Ammon's horn (tissue), 1 donor: ENCODE measurements at regions not wholly inside any gene's neighbourhood (a gene's known extent, or its start where the extent isn't known, plus 50 kb on each side); places are given as distances from the start of the nearest gene placed in this dataset.
"Not testable (repeated sequence)": the region's sequence is repeated elsewhere in the genome, so short reads cannot be mapped to it uniquely, and the experiment has no call there.

ENCODE experiments used
- DNase-seq: peaks from one replicate; pipeline ENCODE4 v3.0.0-alpha.2; 2016; ENCODE audit warnings: low spot score

DNA sequence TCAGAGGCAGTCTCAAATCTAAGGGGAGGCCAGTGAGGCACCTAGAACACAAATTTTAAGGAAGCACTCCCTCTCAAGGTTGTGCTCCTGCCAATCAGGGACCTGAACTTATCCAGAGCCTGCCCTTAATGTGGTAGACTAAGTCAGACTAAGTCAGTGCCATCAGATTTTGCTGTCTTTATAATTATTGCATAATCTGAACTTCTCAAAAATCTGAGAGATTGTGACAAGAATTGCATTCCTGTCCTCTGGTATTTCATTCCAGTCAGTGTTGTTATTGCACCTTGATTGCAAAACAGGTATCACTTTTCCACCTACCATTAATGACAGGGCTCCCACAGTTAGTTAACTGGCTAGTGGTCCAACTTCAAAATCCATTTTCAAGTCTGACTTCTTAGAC, 197.1 kb upstream of the HCN1 start:
- DNase-seq, result no peak

DNA sequence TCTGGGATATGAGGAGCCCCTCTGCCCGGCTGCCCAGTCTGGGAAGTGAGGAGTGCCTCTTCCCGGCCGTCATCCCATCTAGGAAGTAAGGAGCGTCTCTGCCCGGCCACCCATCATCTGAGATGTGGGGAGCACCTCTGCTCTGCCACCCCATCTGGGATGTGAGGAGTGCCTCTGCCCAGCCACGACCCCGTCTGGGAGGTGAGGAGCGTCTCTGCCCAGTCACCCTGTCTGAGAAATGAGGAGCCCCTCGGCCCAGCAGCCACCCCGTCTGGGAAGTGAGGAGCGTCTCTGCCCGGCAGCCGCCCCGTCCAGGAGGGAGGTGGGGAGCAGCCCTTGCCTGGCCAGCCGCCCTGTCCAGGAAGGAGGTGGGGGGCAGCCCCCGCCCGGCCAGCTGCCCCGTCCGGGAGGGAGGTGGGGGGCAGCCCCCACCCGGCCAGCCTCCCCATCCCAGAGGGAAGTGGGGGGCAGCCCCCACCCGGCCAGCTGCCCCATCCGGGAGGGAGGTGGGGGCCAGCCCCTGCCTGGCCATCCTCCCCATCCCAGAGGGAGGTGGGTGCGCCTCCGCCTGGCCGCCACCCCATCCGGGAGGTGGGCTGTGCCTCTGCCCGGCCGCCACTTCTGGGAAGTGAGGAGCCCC, 194.4 kb upstream of the HCN1 start:
- DNase-seq, result not testable (repeated sequence)

DNA sequence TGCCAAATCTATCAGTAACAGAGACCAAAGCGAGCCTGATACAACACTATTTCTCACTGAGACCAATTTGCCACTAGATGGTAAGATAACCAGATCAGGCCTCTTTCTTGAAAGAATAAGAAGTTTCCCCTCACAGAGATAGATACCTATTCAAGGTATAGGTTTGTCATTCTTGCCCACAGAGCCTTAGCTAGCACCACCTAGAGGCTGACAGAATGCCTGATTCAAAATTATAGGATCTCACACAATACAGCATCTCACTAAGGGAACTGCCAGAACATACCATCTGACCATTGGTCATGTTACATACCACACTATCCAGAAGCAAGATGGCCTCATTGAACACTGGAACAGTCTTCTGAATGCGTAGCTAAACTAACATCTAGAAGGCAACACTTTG, 166.6 kb upstream of the HCN1 start:
- no peak for DNase-seq

DNA sequence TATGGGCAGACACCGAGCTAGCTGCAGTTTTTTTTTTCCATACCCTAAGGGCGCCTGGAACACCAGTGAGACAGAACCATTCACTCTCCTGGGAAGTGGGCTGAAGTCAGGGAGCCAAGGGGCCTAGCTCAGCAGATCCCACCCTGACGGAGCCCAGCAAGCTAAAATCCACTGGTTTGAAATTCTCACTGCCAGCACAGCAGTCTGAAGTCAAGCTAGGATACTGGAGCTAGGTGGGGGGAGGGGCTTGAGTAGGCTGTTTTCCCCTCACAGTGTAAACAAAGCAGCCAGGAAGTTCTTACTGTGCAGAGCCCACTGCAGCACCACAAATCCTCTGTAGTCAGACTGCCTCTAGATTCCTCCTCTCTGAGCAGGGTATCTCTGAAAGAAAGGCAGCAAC, 151.7 kb upstream of the HCN1 start:
- DNase-seq, result no peak

DNA sequence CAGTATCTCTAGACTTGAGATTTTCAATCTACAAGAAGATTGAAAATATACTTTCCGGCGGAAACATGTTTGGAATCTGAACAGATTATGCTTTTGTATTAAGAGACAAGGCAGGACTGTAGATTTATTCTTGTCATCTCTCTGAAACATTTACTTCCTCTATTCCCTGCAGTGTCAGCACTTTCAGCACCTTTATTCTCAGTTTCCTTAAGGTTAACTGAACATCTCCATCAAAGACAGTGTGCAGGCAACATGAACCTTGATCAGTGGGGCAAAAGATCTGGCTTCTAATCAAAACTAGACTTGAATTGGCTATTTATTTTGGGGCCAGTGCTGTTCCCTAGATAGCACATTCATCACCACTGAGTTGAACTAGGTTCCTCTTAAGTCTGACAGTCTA, 129.9 kb upstream of the HCN1 start:
- DNase-seq, result no peak

DNA sequence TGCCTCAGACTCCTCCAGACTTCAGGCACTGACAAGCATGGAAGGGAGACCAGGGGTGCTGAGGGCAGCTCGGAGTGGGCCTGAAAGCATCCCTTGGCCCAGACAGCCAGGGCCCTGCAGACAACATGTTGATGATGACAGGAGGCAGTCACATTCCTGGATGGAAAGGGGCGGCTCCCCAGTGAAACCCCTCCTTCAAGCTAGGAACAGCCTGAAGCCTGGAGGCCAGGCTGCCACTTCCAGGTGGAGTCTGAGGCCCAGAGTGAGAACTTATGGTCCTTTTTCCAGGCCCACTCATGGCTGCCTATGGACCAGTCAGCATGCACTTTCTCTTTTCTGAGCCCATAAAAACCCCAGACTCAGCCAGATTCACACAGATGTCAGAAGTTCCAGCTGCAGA, 104.2 kb upstream of the HCN1 start:
- no peak for DNase-seq

DNA sequence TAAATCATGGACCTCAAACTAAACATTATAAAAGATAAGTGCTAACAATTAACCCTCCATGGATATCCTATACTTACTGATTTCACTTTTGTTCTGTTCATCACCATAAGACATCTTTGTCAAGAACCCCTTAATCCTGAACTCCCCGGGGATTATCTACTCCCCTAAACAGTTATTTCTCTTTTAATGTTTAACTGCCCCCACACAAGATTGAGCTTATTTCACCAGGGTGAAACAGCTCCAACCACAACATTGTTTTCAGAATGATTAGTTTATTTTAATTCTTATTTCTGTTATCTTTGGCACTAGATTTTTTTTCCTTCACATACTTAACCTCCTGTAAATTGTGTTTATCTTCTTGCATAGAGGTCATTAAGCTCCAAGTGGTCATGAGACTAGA, 103.2 kb upstream of the HCN1 start:
- DNase-seq, result no peak

DNA sequence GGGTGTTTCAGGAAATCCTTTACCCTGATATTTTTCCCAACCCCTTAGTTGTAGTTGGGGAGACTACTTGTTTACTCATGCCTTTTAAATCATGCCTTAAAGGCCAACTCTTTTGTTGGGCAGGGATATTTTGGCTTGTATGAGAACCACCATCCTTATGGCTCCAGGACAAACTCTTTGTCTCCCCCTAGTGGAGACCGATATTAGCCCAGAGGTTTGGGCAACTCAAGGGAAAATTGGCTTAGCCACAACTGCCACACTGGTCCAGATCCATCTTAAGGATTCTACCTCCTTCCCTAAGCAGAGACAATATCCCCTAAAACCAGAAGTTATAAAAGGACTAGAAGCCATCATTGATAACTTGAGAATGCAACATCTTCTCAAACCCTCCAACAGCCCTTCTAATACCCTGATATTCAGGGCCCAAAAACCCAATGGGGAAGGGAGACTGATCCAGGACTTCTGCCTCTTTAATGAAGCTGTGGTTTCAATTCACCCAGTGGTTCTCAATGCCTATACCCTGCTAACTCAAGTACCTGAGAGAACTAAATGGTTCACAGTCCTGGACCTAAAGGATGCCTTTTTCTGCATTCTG, 100.9 kb upstream of the HCN1 start:
- no peak for DNase-seq

DNA sequence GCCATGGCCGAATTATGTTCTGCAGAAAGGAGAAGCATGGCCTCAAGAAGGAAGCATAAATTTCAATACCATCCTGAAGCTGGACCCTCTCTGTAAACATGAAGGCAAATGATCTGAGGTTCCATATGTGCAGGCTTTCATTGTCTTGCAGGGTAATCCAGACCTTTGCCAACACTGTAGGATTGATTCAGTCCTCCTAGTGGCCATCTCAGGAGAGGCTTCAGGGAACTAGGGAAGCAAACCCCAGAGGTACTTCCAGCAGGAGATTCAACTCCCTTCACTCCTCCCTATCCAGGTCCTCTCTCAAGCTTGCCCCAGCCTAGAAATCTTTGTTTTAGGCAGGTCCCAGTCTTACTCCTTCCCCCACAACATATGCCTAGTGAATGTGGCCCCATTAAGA, 99.3 kb upstream of the HCN1 start:
- DNase-seq, result no peak

DNA sequence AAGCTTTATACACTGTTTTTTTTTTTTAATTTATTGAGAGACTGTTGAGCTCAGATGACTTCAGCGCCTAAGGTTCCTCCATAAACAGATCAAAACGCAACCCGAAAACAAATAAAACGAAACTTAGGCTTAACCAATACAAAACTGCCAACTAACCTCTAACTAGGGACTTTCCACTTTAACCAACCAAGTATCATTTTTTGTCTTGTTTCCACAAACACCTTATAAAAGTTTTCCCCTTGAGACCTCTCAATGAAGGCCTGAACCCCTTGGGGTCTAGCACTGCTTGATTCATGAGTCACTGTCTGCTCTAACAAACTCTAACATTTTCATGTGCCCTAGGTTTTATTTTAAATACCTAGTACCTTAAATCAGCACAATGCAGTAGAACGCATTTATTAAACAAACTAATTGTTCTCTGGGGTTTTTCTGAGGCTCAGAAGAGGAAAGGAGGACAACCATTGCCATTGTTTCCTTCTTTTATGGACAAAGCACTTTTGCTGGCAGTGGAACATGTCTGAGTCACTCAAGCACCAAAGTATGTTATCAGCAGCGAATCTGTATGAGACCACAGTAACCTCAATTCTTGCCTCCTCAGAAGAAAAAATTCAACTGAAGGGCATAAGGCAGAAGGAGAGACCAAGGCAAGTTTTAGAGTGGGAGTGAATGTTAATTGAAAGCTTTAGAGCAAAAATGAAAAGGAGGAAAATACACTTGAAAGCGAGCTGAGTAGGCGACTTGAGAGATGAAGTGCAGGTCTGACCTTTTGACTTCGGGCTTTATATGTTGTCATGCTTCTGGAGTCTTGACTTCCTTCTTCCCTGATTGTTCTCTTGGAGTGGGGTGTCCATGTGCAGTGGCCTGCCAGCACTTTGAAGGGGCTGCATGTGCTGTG, 97.7 kb upstream of the HCN1 start:
- no peak for DNase-seq

DNA sequence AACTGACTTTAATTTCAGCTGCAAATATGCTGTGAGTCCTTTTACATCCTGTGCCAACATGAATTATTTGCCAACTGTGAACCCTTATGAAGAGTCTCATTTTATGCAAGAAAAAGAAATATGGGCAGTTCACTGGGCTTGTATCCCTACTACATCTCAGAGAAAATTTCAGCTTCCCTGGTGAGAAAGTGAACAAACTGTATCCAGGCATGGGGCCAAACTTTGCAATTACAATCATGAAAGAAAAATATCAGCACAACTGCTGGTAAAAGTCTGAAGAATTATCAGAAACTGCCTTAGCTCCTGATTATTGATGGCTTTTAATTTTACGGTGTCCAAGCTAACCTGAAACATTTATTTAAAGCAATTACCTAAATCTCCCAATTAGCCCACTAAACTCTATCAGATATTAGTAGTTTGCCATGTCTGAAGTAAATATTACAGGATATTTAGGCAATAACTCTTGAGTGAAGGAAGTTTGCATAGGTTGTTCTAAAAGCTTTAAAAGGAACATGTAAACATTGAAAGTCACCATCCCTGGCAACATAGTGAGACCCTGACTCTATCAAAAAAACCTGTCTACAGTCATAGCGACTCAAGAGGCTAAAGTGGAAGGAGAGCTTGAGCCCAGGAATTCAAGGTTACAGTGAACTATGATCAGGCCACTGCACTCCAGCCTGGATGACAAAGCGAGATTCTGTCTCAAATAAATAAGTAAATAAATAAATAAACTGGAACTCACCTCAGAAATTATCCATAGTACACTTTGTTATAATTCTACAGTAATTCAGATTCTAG, 83.9 kb upstream of the HCN1 start:
- peak; percentile 11 for DNase-seq

DNA sequence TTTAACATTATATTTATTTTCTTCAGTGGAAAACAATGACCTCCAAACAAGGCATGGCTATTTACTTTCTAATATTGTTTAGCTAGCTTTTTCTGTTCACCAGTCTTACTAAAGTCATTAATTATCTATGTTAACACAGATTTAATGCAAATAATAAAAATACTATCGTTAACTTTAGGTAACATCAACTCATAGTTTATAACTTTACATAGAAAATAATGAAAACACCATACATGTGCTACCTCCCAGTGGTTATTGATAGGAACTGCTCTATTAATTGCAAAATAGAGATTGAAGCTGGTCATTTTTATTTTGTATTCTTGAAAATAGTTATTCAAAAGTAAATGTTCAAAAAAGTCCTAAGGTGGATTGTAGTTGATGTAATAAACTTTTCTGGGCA, 78.3 kb upstream of the HCN1 start:
- no peak for DNase-seq

DNA sequence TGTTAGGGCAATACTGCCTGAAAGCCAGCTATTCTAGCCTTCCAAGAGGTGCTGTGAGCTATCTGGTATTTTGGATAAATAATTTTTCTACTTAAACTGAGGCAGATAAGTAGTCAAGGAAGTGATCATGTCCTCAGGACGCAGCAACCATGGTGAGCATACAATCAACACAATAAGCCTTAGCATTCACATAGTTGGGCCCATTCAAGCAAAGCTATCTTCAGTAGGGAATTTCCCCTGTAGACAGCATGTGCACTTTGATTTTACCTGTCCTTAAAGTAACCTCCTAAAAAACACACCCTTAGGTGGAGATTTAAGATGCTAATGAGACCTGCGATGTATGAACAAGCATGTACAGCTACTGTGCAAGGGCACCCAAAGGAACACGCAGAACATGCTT, 76.2 kb upstream of the HCN1 start:
- no peak for DNase-seq

DNA sequence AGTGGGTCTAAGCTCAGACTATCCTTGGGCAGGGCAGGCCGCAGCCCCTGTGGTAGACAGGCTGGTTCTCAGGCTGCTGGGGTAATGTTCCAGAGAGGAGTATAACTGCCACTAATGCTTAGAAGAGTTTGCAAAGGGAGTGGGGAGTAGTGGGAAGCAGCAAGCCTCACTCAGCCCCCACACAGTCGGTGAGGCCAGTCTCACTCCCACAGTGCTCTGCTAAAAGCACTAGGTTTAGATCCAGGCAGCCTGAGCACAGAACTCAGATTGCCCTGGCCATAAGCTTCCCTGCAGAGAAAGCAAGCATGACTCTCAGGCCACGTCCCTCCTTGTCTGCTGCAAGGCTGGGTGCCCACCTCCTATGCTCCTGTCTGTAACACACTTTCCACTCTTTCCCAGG, 69.4 kb upstream of the HCN1 start:
- no peak for DNase-seq

DNA sequence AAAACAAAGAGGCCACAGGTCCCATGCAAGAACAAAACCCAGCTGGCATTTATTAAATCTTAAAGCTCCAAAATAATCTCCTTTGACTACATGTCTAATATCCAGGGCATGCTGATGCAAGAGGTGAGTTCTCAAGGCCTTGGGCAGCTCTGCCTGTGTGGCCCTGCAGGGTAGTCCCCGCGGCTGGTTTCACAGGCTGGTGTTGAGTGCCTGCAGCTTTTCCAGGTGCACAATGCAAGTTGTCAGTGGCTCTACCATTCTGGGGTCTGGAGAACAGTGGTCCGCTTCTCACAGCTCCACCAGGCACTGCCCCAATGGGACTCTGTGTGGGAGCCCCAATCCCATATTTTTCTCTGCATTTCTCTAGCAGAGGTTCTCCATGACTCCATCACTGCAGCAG, 54.4 kb upstream of the HCN1 start:
- DNase-seq, result no peak

DNA sequence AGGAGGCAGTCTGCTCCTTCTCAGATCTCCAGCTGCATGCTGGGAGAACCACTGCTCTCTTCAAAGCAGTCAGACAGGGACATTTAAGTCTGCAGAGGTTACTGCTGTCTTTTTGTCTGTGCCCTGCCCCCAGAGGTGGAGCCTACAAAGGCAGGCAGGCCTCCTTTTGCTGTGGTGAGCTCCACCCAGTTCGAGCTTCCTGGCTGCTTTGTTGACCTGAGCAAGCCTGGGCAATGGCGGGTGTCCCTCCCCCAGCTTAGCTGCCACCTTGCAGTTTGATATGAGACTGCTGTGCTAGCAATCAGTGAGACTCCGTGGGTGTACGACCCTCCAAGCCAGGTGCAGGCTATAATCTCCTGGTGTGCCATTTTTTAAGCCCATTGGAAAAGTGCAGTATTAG, 52.3 kb upstream of the HCN1 start:
- not testable (repeated sequence) for DNase-seq
